Muscle layer of duodenum (tissue), 2 donors: ENCODE measurements at regions not wholly inside any gene's neighbourhood (a gene's known extent, or its start where the extent isn't known, plus 50 kb on each side); places are given as distances from the start of the nearest gene placed in this dataset.

ENCODE experiments used
- H3K27ac ChIP-seq: one replicate; pipeline ENCODE4 v1.7.0; 2013; ENCODE audit warnings: mild to moderate bottlenecking, low read length
- H3K27me3 ChIP-seq: one replicate; pipeline ENCODE4 v1.7.0; 2013; ENCODE audit warnings: low read depth, mild to moderate bottlenecking, control low read depth, low read length
- H3K36me3 ChIP-seq, 2 donors: one replicate each; pipeline ENCODE4 v1.7.0; 2013; ENCODE audit warnings: low read length in 2 of 2, control low read depth in 1 of 2, mild to moderate bottlenecking in 1 of 2; ENCODE audit not compliant: insufficient read depth in 2 of 2, control insufficient read depth in 1 of 2
- H3K4me1 ChIP-seq, 2 donors: one replicate each; pipeline ENCODE4 v1.7.0; 2013; ENCODE audit warnings: low read length in 2 of 2, mild to moderate bottlenecking in 2 of 2, control low read depth in 1 of 2, moderate library complexity in 1 of 2; ENCODE audit not compliant: insufficient read depth in 2 of 2, control insufficient read depth in 1 of 2
- H3K4me3 ChIP-seq, 2 donors: one replicate each; pipeline ENCODE4 v1.7.0; 2013; ENCODE audit warnings: low read length in 2 of 2, low read depth in 1 of 2, mild to moderate bottlenecking in 1 of 2
- H3K9me3 ChIP-seq, 2 donors: one replicate each; pipeline ENCODE4 v1.7.0; 2013; ENCODE audit warnings: low read length in 2 of 2, control low read depth in 1 of 2, mild to moderate bottlenecking in 1 of 2; ENCODE audit not compliant: control insufficient read depth in 1 of 2
- donor health status: healthy.

DNA sequence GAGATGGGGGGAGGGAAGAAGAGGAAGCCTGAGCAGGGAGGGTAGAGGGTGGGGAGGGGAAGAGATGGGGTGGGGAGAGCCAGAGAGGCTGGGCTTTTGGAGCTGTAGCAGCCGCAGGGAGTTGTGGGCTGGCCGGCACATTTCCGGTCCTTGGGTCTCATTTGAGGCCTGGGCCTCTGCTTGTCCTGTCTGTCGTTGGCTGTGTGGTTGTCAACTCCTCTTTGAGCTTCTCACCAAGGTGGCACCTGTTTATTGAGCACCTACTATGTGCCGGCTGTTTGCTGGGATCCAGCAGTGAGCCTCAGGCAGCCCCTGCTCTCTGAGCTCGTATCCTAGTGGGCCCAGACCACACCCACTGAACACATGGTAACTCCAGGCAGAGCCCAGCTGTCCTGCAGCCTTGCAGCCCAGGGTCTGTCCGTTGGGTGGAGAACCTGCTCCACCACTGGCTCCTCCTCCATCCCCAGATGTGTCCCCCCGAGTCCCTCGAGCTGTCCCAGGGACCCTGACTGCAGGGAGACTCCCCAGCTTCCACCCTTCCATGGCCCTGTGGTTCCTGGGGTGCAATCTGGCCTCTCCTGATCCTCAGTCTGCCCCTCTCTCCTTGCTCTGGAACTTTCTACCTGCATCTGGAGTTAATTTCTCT, 164.9 kb downstream of the IRF8 start:
- no peaks in the 10 kb centered on the region for H3K27me3 ChIP-seq
- peaks cover 11 to 41% of the 10 kb centered on the region in 2 donors for H3K4me1 ChIP-seq
- H3K27ac ChIP-seq = no peak overlapping the region
- H3K4me3 ChIP-seq = no peak overlapping the region
- no peaks in the 10 kb centered on the region for H3K9me3 ChIP-seq
- no peaks in the 10 kb centered on the region for H3K36me3 ChIP-seq

DNA sequence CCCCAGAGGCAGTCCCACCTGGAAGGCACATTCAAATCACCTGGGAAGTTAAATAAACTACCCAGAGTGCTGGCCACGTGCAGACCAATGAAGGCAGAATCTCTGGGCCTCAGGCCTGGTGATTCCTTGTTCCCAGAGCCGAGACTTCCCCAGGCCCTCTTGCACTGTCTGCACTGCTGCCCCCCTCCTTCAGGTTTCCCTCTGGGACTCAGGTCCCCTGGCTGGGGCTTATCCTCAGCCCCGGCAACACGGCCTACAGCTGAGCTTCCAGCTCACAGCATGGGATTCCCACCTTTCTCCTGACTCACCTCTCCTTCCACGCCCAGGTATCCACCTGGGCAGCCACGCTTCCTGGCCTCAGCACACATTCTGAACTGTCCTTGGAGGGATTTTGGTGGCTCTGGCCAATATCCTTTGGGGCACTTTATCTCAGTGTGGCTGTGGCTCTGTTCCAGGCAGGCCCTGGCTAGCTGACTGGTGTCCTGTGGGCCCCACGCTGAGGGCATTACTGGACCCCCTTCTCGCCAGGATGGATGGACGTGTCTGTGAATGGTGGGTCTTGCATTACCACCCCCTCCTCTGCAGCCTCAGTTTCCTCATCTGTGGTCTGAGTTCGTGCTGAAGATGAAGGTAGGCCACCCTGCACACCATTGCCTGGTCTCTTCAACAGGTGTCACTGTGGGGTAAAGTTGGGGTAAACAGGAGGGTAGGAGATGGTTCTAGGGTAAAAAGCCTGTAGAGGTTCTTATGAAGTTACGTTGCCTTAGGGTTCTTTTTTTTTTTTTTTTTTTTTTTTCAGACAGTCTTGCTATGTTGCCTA, 165.7 kb downstream of the IRF8 start:
- Histone ChIP-seq H3K4me1 (peaks cover 11 to 35% of the 10 kb centered on the region in 2 donors), H3K9me3 (no peaks in the 10 kb centered on the region), H3K36me3 (no peaks in the 10 kb centered on the region), H3K27ac (no peak overlapping the region), H3K27me3 (no peaks in the 10 kb centered on the region), H3K4me3 (no peak overlapping the region)

DNA sequence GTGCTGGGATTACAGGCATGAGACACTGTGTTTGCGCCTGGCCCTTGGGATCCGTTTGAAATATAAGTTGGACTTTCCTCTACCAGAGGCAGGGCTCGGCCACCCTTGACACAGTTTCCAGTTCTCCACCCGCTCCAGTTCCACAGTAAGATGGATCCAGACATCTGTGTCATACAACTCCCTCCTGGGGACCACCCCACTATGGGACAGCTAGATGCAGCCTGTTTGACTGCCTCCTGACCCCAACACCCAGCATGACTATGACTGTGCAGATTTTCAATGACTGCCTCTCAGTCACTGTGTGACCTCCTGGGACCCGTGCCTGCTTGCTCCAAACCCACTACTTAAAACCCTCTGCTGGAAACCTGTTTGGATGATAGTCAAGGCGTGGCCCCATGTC, 166.7 kb downstream of the IRF8 start:
- Histone ChIP-seq H3K4me1 (peaks cover 10 to 24% of the 10 kb centered on the region in 2 donors), H3K4me3 (no peak overlapping the region), H3K36me3 (no peaks in the 10 kb centered on the region), H3K27me3 (no peaks in the 10 kb centered on the region), H3K27ac (no peak overlapping the region), H3K9me3 (no peaks in the 10 kb centered on the region)

DNA sequence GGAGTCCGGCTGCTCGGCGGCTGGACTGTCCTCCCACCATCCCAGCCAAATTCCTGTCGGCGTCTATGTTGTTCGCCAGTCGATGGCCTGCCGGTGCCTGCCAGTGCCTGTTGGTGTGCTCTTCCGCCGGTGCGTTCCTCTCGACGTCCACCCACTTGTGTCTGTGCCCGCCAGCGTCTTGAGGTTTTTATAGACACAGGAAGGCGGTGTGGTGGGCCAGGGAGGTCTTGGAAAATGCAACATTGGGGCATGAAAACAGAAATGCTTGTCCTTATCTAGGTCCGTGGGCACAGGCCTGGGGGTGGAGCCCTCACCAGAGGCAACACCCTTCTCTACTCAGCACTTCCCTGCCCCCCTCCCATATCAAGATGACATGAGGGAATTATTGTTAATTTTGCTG, 167.8 kb downstream of the IRF8 start:
- Histone ChIP-seq H3K4me1 (peaks cover under 1 to 13% of the 10 kb centered on the region in 2 donors), H3K36me3 (no peaks in the 10 kb centered on the region), H3K4me3 (no peak overlapping the region), H3K27me3 (no peaks in the 10 kb centered on the region), H3K27ac (no peak overlapping the region), H3K9me3 (no peaks in the 10 kb centered on the region)

DNA sequence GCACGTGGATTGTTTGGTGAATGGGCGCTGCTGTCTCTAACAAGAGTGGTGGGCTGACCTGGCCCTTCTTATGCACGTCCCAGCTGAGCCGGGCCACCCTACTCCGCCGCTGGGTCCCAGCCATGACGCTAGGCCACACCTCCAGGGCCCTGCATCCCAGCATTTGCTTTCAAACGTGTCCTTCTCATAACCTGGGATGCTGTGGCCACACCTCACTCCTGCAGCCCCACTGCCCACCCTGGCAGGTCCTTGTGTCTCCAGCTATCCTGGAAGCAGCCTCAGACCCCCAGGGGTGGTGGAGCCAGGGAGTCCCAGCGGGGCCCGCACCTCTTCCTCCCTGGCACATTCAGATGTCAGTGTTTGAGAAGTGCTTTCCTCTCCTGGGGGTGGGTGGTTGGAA, 168.6 kb downstream of the IRF8 start:
- Histone ChIP-seq H3K36me3 (no peaks in the 10 kb centered on the region), H3K4me3 (no peak overlapping the region), H3K9me3 (no peaks in the 10 kb centered on the region), H3K27ac (no peak overlapping the region), H3K27me3 (no peaks in the 10 kb centered on the region), H3K4me1 (peaks cover 0 to 6% of the 10 kb centered on the region in 2 donors)

DNA sequence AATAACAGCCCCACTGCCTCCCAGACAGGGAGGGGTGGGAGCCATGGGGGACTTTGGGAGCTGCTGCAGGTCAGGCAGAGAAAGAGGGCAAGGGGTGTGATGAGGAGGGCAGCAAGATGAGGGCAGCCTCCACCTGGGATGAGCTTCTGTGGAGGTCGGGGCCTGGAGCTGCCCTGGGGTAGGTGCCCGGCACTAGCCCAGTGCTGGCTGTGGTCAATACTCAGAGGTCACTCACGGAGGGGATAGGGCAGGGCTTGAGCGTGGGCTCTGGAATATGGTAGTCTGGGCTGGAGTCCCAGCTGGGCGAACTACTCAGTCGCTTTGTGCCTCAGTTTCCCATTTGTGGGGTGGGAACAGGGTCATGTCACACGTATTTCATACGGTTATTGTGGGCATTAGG, 169.0 kb downstream of the IRF8 start:
- Histone ChIP-seq H3K4me1 (peaks cover 0 to 4% of the 10 kb centered on the region in 2 donors), H3K27ac (no peak overlapping the region), H3K4me3 (no peak overlapping the region), H3K9me3 (no peaks in the 10 kb centered on the region), H3K36me3 (no peaks in the 10 kb centered on the region), H3K27me3 (no peaks in the 10 kb centered on the region)

DNA sequence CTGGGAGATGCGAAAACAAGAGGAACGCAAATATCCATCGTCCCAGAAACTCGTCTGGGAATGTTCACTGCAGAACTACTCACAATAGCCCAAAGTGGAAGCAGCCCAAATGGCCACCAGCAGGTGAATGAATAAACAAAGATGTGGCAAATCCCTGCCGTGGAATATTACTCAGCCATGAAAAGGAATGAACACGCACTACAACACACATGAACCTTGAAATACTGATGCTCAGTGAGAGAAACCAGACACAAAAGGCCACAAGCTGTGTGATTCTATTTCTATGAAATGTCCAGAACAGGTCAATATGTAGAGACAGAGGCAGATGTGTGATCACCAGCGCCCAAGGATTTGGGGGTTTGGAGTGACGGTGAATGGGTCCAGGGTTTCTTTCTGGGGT, 169.8 kb downstream of the IRF8 start:
- no peak overlapping the region for H3K27ac ChIP-seq
- H3K36me3 ChIP-seq = no peaks in the 10 kb centered on the region
- no peaks in the 10 kb centered on the region for H3K27me3 ChIP-seq
- H3K9me3 ChIP-seq = no peaks in the 10 kb centered on the region
- no peak overlapping the region for H3K4me3 ChIP-seq
- peaks cover 0 to 7% of the 10 kb centered on the region in 2 donors for H3K4me1 ChIP-seq

DNA sequence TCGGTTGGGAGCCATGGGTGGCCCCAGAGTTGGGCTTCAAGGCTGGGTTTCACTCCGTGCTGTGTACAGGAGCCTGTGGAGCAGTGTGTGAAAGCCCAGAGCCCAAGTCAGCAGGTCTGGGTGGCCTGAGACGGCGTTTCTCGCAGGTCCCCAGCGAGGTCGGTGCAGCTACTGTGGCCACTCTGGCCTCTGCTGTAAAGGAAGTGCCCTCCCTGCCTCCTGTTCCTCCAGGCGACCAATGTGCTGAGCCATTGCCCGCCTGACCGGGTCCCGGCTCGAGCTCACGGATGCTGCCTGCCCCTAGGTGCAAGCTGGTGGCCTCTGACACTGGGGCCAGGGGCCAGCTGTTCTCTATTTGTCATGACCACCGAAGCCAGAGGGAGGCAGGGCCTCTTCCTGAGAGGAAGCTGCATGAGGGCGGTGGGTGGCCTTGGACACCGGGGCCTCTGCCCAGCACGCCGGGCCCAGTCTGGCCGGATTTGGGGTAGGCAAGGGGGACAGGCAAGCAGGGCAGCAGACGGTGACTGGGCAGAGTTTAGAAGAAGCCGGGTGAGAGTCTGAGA, 170.9 kb downstream of the IRF8 start:
- Histone ChIP-seq H3K4me3 (no peak overlapping the region), H3K9me3 (no peaks in the 10 kb centered on the region), H3K27ac (no peak overlapping the region), H3K27me3 (no peaks in the 10 kb centered on the region), H3K36me3 (no peaks in the 10 kb centered on the region), H3K4me1 (peaks cover 0 to 8% of the 10 kb centered on the region in 2 donors)

DNA sequence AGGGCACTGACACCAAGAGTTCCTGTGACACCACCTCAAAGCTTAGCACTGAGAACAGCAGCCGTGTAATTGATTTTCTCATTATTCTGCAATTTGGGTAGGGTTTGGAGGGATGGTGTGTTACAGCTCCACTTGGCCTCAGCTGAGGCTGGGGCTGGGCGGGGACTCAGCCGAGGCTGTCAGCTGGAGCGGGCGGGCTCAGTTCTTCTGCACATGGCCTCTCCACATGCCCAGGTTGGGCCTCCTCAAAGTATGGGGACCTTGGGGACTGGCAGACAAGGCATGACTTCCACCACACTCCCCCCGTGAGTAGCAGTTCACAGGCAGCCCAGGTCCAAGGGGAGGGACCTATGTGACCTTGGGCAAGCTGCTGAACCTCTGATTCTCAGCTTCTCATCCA, 171.5 kb downstream of the IRF8 start:
- Histone ChIP-seq H3K4me3 (no peak overlapping the region), H3K27ac (no peak overlapping the region), H3K4me1 (peaks cover 0 to 12% of the 10 kb centered on the region in 2 donors), H3K36me3 (no peaks in the 10 kb centered on the region), H3K9me3 (no peaks in the 10 kb centered on the region), H3K27me3 (no peaks in the 10 kb centered on the region)

DNA sequence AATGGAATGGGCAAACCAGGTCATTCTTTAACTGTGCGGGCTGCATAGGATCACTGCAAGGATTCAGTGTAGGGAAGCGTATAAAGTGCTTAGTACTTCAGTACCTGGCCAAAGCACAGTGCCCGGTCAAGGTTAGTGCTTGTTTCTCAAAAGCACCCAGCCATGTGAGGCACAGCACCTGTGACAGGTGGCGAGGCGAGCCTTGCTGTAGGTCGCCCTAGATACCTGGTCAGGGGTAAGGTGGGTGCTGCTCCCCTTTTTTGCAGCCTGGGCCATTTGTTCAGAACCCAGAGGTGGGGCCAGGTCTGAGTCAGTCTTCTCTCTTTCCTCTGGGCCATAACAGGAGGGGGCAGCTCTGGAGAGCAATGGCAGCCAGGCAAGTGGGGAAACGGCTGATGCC, 172.0 kb downstream of the IRF8 start:
- Histone ChIP-seq H3K27me3 (no peaks in the 10 kb centered on the region), H3K9me3 (no peaks in the 10 kb centered on the region), H3K36me3 (no peaks in the 10 kb centered on the region), H3K27ac (no peak overlapping the region), H3K4me3 (no peak overlapping the region), H3K4me1 (peaks cover 0 to 12% of the 10 kb centered on the region in 2 donors)

DNA sequence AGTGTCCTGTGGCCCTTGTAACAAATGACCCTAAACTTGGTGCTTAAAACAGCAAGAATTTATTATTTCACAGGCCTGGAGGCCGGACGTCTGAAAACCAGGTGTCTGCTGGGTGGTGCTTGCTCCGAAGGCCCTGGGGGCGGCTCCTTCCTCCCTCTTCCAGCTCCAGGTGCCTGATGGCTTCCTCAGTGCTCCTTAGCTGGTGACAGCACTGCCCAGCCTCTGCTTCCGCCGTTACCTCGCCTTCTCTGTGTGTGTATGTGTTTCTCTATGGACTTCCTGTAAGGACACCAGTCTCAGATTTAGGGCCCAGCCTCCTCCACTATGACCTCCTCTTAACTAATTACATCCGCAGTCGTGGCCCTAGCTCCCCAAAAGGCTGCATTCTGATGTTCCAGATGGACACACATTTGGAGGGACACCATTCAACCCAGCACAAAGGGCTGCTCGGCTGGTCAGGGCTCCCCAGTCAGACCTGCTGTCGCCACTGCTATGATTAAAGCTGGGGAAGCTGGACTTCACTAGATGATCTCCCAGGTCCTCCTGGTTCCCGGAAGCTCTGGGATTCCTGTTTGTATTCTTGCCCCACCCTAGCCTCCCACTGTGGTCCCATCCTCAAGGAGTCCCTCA, 172.8 kb downstream of the IRF8 start:
- H3K4me3 ChIP-seq = no peak overlapping the region
- H3K27me3 ChIP-seq = no peaks in the 10 kb centered on the region
- no peaks in the 10 kb centered on the region for H3K36me3 ChIP-seq
- no peak overlapping the region for H3K27ac ChIP-seq
- H3K9me3 ChIP-seq = no peaks in the 10 kb centered on the region
- H3K4me1 ChIP-seq = peaks cover 0 to 12% of the 10 kb centered on the region in 2 donors
